GM12891 (cell line): ENCODE measurements at regions not wholly inside any gene's neighbourhood (a gene's known extent, or its start where the extent isn't known, plus 50 kb on each side); places are given as distances from the start of the nearest gene placed in this dataset.

Source experiments
- POLR2A ChIP-seq: IDR thresholded peaks from 2 replicates; pipeline ENCODE4 v1.6.1; 2011; ENCODE audit warnings: low read depth, low read length, control low read depth
- POU2F2 ChIP-seq: IDR thresholded peaks from 2 replicates; pipeline ENCODE4 v1.6.1; 2011; ENCODE audit warnings: low read depth, mild to moderate bottlenecking, control low read depth, low read length, moderate library complexity
- TAF1 ChIP-seq: IDR thresholded peaks from 2 replicates; pipeline ENCODE4 v1.6.1; 2011; ENCODE audit warnings: low read depth, low read length, control low read depth

GRCh38 chr4:27248829-27249228 lies 388.2 kb downstream of the STIM2 start:
- no peak for TF ChIP-seq POLR2A
- no peak for TF ChIP-seq TAF1
- TF ChIP-seq POU2F2: no peak
